ENCODE measurements at regions not wholly inside any gene's neighbourhood (a gene's known extent, or its start where the extent isn't known, plus 50 kb on each side); places are given as distances from the start of the nearest gene placed in this dataset.

- TF ChIP-seq, protein P1, sequence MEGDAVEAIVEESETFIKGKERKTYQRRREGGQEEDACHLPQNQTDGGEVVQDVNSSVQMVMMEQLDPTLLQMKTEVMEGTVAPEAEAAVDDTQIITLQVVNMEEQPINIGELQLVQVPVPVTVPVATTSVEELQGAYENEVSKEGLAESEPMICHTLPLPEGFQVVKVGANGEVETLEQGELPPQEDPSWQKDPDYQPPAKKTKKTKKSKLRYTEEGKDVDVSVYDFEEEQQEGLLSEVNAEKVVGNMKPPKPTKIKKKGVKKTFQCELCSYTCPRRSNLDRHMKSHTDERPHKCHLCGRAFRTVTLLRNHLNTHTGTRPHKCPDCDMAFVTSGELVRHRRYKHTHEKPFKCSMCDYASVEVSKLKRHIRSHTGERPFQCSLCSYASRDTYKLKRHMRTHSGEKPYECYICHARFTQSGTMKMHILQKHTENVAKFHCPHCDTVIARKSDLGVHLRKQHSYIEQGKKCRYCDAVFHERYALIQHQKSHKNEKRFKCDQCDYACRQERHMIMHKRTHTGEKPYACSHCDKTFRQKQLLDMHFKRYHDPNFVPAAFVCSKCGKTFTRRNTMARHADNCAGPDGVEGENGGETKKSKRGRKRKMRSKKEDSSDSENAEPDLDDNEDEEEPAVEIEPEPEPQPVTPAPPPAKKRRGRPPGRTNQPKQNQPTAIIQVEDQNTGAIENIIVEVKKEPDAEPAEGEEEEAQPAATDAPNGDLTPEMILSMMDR (IDR thresholded peaks at IDR 0.05 in 2 of 3, conservative IDR thresholded peaks at IDR 0.05 in 1 of 3; ENCODE audit: borderline replicate concordance in 1 of 3, insufficient read depth in 1 of 3, low read depth in 2 of 3, low read length in 2 of 3) = no peak
- TF ChIP-seq, protein P2, sequence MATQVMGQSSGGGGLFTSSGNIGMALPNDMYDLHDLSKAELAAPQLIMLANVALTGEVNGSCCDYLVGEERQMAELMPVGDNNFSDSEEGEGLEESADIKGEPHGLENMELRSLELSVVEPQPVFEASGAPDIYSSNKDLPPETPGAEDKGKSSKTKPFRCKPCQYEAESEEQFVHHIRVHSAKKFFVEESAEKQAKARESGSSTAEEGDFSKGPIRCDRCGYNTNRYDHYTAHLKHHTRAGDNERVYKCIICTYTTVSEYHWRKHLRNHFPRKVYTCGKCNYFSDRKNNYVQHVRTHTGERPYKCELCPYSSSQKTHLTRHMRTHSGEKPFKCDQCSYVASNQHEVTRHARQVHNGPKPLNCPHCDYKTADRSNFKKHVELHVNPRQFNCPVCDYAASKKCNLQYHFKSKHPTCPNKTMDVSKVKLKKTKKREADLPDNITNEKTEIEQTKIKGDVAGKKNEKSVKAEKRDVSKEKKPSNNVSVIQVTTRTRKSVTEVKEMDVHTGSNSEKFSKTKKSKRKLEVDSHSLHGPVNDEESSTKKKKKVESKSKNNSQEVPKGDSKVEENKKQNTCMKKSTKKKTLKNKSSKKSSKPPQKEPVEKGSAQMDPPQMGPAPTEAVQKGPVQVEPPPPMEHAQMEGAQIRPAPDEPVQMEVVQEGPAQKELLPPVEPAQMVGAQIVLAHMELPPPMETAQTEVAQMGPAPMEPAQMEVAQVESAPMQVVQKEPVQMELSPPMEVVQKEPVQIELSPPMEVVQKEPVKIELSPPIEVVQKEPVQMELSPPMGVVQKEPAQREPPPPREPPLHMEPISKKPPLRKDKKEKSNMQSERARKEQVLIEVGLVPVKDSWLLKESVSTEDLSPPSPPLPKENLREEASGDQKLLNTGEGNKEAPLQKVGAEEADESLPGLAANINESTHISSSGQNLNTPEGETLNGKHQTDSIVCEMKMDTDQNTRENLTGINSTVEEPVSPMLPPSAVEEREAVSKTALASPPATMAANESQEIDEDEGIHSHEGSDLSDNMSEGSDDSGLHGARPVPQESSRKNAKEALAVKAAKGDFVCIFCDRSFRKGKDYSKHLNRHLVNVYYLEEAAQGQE (IDR thresholded peaks at IDR 0.05; ENCODE audit: low read depth) = no peak
- TF ChIP-seq CEBPB (IDR thresholded peaks at IDR 0.05; ENCODE audit: low read depth) (no peak), FOSL1 (IDR thresholded peaks at IDR 0.05; ENCODE audit: low read depth) (no peak), POLR2A (IDR thresholded peaks at IDR 0.05; ENCODE audit: borderline replicate concordance, extremely low read depth, insufficient read depth, insufficient read length) (no peak), RAD21 (IDR thresholded peaks at IDR 0.05; ENCODE audit: low read depth) (no peak)
Observed at GRCh38 chr11:87432022-87432421, 394.3 kb downstream of the TMEM135 start.

Data from HCT116 (cell line).